SK-N-SH treated with all-trans-retinoic acid at 6 μM for 48 hours (cell line): ENCODE measurements at regions not wholly inside any gene's neighbourhood (a gene's known extent, or its start where the extent isn't known, plus 50 kb on each side); places are given as distances from the start of the nearest gene placed in this dataset.

Source experiments
- ATAC-seq: fragments of 200-7000 bp; cut with Tn5 transposase; 3 replicates; pipeline ENCODE4 v1.9.1; 2020; ENCODE audit warnings: mild to moderate bottlenecking, moderate library complexity
- ARNTL ChIP-seq: fragments of 450-650 bp; formaldehyde crosslinking; IDR thresholded peaks from 2 replicates; pipeline ENCODE4 v1.5.0; 2020; ENCODE audit warnings: low read depth, mild to moderate bottlenecking, moderate library complexity, borderline replicate concordance
- BACH2 ChIP-seq: fragments of 250-450 bp; sonication (Bioruptor Pico); IDR thresholded peaks from 2 replicates; pipeline ENCODE4 v1.9.0; 2021; ENCODE audit warnings: mild to moderate bottlenecking, borderline replicate concordance
- CSDC2 ChIP-seq: fragments of 250-450 bp; sonication (Bioruptor Pico); IDR thresholded peaks from 2 replicates; pipeline ENCODE4 v1.5.0; 2020; ENCODE audit warnings: mild to moderate bottlenecking, moderate library complexity
- ESRRG ChIP-seq: fragments of 250-450 bp; sonication (Bioruptor Pico); IDR thresholded peaks from 2 replicates; pipeline ENCODE4 v1.6.1; 2021; ENCODE audit warnings: mild to moderate bottlenecking
- GLIS3 ChIP-seq: fragments of 250-450 bp; sonication (Bioruptor Pico); IDR thresholded peaks from 2 replicates; pipeline ENCODE4 v1.5.0; 2020; ENCODE audit warnings: mild to moderate bottlenecking, moderate library complexity
- ISL1 ChIP-seq: fragments of 250-450 bp; sonication (Bioruptor Pico); IDR thresholded peaks from 2 replicates; pipeline ENCODE4 v2.1.2; 2022; ENCODE audit warnings: mild to moderate bottlenecking, moderate library complexity
- OSR1 ChIP-seq: fragments of 250-450 bp; sonication (Bioruptor Pico); IDR thresholded peaks from 2 replicates; pipeline ENCODE4 v1.8.0; 2022; ENCODE audit warnings: moderate library complexity, mild to moderate bottlenecking, inconsistent platforms
- PPARA ChIP-seq: fragments of 250-450 bp; sonication (Bioruptor Pico); IDR thresholded peaks from 2 replicates; pipeline ENCODE4 v1.5.0; 2020; ENCODE audit warnings: mild to moderate bottlenecking, borderline replicate concordance
- RARB ChIP-seq: fragments of 250-450 bp; sonication (Bioruptor Pico); IDR thresholded peaks from 2 replicates; pipeline ENCODE4 v1.8.0; 2021; ENCODE audit warnings: mild to moderate bottlenecking, moderate library complexity
- SNAI2 ChIP-seq: fragments of 250-450 bp; sonication (Bioruptor Pico); IDR thresholded peaks from 2 replicates; pipeline ENCODE4 v1.5.0; 2020; ENCODE audit warnings: mild to moderate bottlenecking, moderate library complexity
- TCF4 ChIP-seq: fragments of 250-450 bp; sonication (Bioruptor Pico); IDR thresholded peaks from 2 replicates; pipeline ENCODE4 v1.8.0; 2021; ENCODE audit warnings: mild to moderate bottlenecking, moderate library complexity, borderline replicate concordance
- TOX ChIP-seq: fragments of 250-450 bp; sonication (Bioruptor Pico); IDR thresholded peaks from 2 replicates; pipeline ENCODE4 v1.8.0; 2021; ENCODE audit warnings: mild to moderate bottlenecking, moderate library complexity, borderline replicate concordance
- ZC3H10 ChIP-seq: fragments of 250-450 bp; sonication (Bioruptor Pico); IDR thresholded peaks from 2 replicates; pipeline ENCODE4 v1.5.1; 2021; ENCODE audit warnings: mild to moderate bottlenecking, moderate library complexity
- ZFP3 ChIP-seq: fragments of 250-450 bp; sonication (Bioruptor Pico); IDR thresholded peaks from 2 replicates; pipeline ENCODE4 v1.5.0; 2020; ENCODE audit warnings: mild to moderate bottlenecking, moderate library complexity
- ZFP30 ChIP-seq: fragments of 450-650 bp; formaldehyde crosslinking; IDR thresholded peaks from 2 replicates; pipeline ENCODE4 v1.5.0; 2022; ENCODE audit warnings: mild to moderate bottlenecking, moderate library complexity
- ZNF565 ChIP-seq: fragments of 450-650 bp; formaldehyde crosslinking; conservative IDR thresholded peaks from 2 replicates; pipeline ENCODE4 v1.5.0; 2020; ENCODE audit warnings: low read depth, mild to moderate bottlenecking, moderate library complexity
- ZNF70 ChIP-seq: fragments of 450-650 bp; formaldehyde crosslinking; IDR thresholded peaks from 2 replicates; pipeline ENCODE4 v1.5.0; 2020; ENCODE audit warnings: mild to moderate bottlenecking, moderate library complexity
- ZNF8 ChIP-seq: fragments of 450-650 bp; formaldehyde crosslinking; IDR thresholded peaks from 2 replicates; pipeline ENCODE4 v1.5.0; 2020; ENCODE audit warnings: mild to moderate bottlenecking, moderate library complexity
- TF ChIP-seq, protein P1 (sequence below): fragments of 250-450 bp; sonication (Bioruptor Pico); IDR thresholded peaks from 2 replicates; pipeline ENCODE4 v1.8.0; 2020; ENCODE audit warnings: mild to moderate bottlenecking, moderate library complexity, borderline replicate concordance
- TF ChIP-seq, protein P2 (sequence below): fragments of 250-450 bp; sonication (Bioruptor Pico); IDR thresholded peaks from 2 replicates; pipeline ENCODE4 v1.5.1; 2021; ENCODE audit warnings: mild to moderate bottlenecking, moderate library complexity
- TF ChIP-seq, protein P3 (sequence below): fragments of 250-450 bp; sonication (Bioruptor Pico); IDR thresholded peaks from 2 replicates; pipeline ENCODE4 v1.8.0; 2021; ENCODE audit warnings: low read depth, mild to moderate bottlenecking, moderate library complexity, borderline replicate concordance
- TF ChIP-seq, protein P4 (sequence below): fragments of 250-450 bp; sonication (Bioruptor Pico); IDR thresholded peaks from 2 replicates; pipeline ENCODE4 v1.5.0; 2020; ENCODE audit warnings: mild to moderate bottlenecking, moderate library complexity
- TF ChIP-seq, protein P5 (sequence below): fragments of 250-450 bp; sonication (Bioruptor Pico); IDR thresholded peaks from 2 replicates; pipeline ENCODE4 v1.5.1; 2020; ENCODE audit warnings: low read depth, mild to moderate bottlenecking, moderate library complexity

DNA sequence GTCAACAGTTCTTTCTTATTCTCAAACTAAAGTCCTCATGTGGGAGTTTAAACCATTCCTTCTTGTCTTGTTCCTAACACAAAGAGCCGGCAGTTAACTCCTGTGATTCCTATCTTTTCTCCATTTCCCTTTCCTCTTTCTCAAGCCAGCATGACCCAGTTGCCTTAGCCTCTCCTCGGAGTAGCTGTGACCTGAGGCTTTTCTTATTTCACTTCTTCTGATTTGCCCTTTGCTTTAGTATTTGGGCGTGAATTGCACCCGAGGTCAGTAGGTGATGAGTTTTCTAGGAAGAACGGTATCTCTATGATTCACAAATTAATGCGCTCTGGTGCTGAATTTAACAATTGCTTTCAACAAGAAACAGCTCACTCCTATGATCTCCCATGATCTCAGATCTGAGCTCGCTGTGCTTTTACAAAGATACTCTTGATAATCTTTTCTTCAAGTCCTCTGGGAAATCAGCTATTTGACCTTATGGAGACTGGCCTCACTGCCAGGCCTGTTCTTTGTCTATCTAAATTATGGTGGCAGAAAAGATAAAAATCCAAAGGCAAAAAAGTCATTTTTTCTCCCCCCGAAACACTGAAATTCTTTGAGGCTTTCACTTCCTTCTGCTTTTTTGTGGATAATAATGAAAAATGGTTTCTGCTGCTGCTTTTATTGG, 184.6 kb downstream of the JCAD start (continued):
- TF ChIP-seq TOX (CRISPR knock-in tag) = peak; percentile 31; the same call in 1 of the 2 replicates
- TF ChIP-seq ISL1 (CRISPR knock-in tag) = peak; percentile 94
- TF ChIP-seq, protein P1, sequence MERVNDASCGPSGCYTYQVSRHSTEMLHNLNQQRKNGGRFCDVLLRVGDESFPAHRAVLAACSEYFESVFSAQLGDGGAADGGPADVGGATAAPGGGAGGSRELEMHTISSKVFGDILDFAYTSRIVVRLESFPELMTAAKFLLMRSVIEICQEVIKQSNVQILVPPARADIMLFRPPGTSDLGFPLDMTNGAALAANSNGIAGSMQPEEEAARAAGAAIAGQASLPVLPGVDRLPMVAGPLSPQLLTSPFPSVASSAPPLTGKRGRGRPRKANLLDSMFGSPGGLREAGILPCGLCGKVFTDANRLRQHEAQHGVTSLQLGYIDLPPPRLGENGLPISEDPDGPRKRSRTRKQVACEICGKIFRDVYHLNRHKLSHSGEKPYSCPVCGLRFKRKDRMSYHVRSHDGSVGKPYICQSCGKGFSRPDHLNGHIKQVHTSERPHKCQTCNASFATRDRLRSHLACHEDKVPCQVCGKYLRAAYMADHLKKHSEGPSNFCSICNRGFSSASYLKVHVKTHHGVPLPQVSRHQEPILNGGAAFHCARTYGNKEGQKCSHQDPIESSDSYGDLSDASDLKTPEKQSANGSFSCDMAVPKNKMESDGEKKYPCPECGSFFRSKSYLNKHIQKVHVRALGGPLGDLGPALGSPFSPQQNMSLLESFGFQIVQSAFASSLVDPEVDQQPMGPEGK (CRISPR knock-in tag) = peak; percentile 91
- TF ChIP-seq, all 23 proteins: peak for 7

DNA sequence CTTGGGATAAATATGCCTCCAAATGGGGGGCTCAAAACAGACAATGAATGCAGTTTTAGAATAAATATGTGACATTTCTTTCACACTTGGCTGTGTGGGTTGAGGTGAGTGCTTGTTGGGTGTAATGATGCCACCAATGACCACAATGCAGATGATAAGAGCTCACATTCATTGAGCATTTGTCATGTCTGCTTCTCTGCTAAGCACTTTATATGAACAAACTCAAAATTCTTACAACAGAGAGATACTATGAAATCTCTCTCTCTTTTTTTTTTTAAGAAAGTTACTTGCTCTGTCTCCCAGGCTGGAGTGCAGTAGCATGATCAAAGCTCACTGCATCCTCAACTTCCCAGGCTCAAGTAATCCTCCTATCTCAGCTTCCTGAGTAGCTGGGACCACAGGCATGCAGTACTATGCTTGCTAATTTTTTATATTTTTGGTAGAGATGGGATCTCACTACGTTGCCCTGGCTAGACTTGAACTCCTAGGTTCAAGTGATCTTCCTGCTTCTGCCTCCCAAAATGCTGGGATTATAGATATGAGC, 185.4 kb downstream of the JCAD start:
- peak; percentile 11; the same call in 1 of the 3 replicates for ATAC-seq
- TF ChIP-seq TCF4 (CRISPR knock-in tag) (no peak), CSDC2 (CRISPR knock-in tag) (no peak; the same call in 1 of the 2 replicates), ZNF8 (CRISPR knock-in tag) (no peak), OSR1 (CRISPR knock-in tag) (no peak), ISL1 (CRISPR knock-in tag) (no peak), ARNTL (CRISPR knock-in tag) (no peak), GLIS3 (CRISPR knock-in tag) (no peak), ZNF565 (CRISPR knock-in tag) (no peak), SNAI2 (no peak), PPARA (CRISPR knock-in tag) (no peak), ZFP30 (no peak), BACH2 (no peak), ESRRG (no peak)
- TF ChIP-seq, protein P2, sequence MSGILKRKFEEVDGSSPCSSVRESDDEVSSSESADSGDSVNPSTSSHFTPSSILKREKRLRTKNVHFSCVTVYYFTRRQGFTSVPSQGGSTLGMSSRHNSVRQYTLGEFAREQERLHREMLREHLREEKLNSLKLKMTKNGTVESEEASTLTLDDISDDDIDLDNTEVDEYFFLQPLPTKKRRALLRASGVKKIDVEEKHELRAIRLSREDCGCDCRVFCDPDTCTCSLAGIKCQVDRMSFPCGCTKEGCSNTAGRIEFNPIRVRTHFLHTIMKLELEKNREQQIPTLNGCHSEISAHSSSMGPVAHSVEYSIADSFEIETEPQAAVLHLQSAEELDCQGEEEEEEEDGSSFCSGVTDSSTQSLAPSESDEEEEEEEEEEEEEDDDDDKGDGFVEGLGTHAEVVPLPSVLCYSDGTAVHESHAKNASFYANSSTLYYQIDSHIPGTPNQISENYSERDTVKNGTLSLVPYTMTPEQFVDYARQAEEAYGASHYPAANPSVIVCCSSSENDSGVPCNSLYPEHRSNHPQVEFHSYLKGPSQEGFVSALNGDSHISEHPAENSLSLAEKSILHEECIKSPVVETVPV (CRISPR knock-in tag) = no peak
- TF ChIP-seq, protein P3, sequence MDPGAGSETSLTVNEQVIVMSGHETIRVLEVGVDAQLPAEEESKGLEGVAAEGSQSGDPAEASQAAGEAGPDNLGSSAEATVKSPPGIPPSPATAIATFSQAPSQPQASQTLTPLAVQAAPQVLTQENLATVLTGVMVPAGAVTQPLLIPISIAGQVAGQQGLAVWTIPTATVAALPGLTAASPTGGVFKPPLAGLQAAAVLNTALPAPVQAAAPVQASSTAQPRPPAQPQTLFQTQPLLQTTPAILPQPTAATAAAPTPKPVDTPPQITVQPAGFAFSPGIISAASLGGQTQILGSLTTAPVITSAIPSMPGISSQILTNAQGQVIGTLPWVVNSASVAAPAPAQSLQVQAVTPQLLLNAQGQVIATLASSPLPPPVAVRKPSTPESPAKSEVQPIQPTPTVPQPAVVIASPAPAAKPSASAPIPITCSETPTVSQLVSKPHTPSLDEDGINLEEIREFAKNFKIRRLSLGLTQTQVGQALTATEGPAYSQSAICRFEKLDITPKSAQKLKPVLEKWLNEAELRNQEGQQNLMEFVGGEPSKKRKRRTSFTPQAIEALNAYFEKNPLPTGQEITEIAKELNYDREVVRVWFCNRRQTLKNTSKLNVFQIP (CRISPR knock-in tag) = no peak
- TF ChIP-seq, protein P4, sequence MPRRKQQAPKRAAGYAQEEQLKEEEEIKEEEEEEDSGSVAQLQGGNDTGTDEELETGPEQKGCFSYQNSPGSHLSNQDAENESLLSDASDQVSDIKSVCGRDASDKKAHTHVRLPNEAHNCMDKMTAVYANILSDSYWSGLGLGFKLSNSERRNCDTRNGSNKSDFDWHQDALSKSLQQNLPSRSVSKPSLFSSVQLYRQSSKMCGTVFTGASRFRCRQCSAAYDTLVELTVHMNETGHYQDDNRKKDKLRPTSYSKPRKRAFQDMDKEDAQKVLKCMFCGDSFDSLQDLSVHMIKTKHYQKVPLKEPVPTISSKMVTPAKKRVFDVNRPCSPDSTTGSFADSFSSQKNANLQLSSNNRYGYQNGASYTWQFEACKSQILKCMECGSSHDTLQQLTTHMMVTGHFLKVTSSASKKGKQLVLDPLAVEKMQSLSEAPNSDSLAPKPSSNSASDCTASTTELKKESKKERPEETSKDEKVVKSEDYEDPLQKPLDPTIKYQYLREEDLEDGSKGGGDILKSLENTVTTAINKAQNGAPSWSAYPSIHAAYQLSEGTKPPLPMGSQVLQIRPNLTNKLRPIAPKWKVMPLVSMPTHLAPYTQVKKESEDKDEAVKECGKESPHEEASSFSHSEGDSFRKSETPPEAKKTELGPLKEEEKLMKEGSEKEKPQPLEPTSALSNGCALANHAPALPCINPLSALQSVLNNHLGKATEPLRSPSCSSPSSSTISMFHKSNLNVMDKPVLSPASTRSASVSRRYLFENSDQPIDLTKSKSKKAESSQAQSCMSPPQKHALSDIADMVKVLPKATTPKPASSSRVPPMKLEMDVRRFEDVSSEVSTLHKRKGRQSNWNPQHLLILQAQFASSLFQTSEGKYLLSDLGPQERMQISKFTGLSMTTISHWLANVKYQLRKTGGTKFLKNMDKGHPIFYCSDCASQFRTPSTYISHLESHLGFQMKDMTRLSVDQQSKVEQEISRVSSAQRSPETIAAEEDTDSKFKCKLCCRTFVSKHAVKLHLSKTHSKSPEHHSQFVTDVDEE (CRISPR knock-in tag) = no peak
- TF ChIP-seq, protein P1 (CRISPR knock-in tag) = no peak

DNA sequence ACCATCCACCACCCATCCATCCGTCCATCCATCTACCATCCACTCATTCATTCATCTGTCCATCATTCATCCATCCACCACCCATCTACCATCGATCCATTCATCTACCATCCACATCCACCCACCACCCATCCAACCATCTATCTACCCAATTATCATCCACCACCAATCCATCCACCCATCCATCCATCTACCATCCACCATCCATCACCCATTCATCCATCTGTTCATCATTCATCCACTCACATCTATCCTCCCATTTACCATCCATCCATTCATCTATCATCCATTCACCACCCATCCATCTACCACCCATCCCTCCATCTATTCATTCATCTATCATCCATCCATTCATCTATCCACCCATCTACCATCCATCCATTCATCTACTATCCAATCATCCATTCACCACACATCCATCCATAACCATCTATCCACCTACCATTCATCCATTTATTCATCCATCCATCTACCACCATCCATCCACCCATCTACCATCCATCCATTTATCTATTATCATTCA, 188.8 kb downstream of the JCAD start:
- ATAC-seq = no peak
- TF ChIP-seq ZNF70 (CRISPR knock-in tag) (no peak), BACH2 (no peak), ZFP3 (CRISPR knock-in tag) (no peak), CSDC2 (CRISPR knock-in tag) (no peak), OSR1 (CRISPR knock-in tag) (no peak), ZC3H10 (no peak), GLIS3 (CRISPR knock-in tag) (no peak), PPARA (CRISPR knock-in tag) (no peak), SNAI2 (no peak), ZNF8 (CRISPR knock-in tag) (no peak), TOX (CRISPR knock-in tag) (no peak), ESRRG (no peak), RARB (CRISPR knock-in tag) (no peak)
- TF ChIP-seq, protein P3 (CRISPR knock-in tag) = no peak
- TF ChIP-seq, protein P5, sequence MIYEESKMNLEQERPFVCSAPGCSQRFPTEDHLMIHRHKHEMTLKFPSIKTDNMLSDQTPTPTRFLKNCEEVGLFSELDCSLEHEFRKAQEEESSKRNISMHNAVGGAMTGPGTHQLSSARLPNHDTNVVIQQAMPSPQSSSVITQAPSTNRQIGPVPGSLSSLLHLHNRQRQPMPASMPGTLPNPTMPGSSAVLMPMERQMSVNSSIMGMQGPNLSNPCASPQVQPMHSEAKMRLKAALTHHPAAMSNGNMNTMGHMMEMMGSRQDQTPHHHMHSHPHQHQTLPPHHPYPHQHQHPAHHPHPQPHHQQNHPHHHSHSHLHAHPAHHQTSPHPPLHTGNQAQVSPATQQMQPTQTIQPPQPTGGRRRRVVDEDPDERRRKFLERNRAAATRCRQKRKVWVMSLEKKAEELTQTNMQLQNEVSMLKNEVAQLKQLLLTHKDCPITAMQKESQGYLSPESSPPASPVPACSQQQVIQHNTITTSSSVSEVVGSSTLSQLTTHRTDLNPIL (CRISPR knock-in tag) = no peak
